HUES64 (cell line): ENCODE measurements at regions not wholly inside any gene's neighbourhood (a gene's known extent, or its start where the extent isn't known, plus 50 kb on each side); places are given as distances from the start of the nearest gene placed in this dataset.

Source experiments
- H3K27ac ChIP-seq: 2 replicates; pipeline ENCODE4 v1.7.0; 2013; ENCODE audit warnings: low read depth, low read length, inconsistent platforms
- H3K27me3 ChIP-seq: 2 replicates; pipeline ENCODE4 v1.6.1; 2013; ENCODE audit warnings: mild to moderate bottlenecking, low read length; ENCODE audit not compliant: insufficient read depth
- H3K36me3 ChIP-seq: 2 replicates; pipeline ENCODE4 v1.6.1; 2013; ENCODE audit warnings: mild to moderate bottlenecking, low read length; ENCODE audit not compliant: insufficient read depth
- H3K4me1 ChIP-seq: 2 replicates; pipeline ENCODE4 v1.6.1; 2013; ENCODE audit warnings: mild to moderate bottlenecking, low read length, moderate library complexity; ENCODE audit not compliant: insufficient read depth
- H3K4me3 ChIP-seq: 2 replicates; pipeline ENCODE4 v1.5.1; 2013; ENCODE audit warnings: mild to moderate bottlenecking, low read length, moderate library complexity
- H3K9ac ChIP-seq: 2 replicates; pipeline ENCODE4 v1.6.1; 2013; ENCODE audit warnings: mild to moderate bottlenecking, low read depth, low read length
- H3K9me3 ChIP-seq: 2 replicates; pipeline ENCODE4 v1.6.1; 2013; ENCODE audit warnings: low read depth, low read length; ENCODE audit not compliant: insufficient read depth
- WGBS: fragments of 150-250, 120-280 bp; methylation state at CpG from one replicate; pipeline ENCODE4 v1.1.7; 2013; ENCODE audit warnings: missing lambda C conversion rate; 5-methylcytosine and 5-hydroxymethylcytosine counted together

DNA sequence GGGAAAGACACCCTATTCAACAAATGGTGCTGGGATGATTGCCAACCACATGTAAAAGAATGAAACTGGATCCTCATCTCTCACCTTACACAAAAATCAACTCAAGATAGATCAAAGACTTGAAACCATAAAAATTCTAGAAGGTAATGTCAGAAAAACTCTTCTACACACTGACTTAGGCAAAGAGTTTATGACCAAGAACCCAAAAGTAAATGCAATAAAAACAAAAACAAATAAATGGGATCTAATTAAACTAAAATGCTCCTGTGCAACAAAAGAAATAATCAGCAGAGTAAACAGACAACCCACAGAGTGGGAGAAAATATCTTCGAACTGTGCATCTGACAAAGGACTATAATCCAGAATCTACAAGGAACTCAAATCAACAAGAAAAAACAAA is 504.2 kb upstream of the MBL2 start:
- H3K27ac ChIP-seq, result no peak overlapping the region
- no peaks in the 10 kb centered on the region for H3K4me1 ChIP-seq
- H3K9me3 ChIP-seq, result peaks cover 9% of the 10 kb centered on the region; the same call in 1 of the 2 replicates
- WGBS, result 100% methylated on average over 1 of the region's 1 CpG
- no peaks in the 10 kb centered on the region for H3K27me3 ChIP-seq
- H3K4me3 ChIP-seq, result no peak overlapping the region
- no peak overlapping the region for H3K9ac ChIP-seq
- H3K36me3 ChIP-seq, result no peaks in the 10 kb centered on the region

DNA sequence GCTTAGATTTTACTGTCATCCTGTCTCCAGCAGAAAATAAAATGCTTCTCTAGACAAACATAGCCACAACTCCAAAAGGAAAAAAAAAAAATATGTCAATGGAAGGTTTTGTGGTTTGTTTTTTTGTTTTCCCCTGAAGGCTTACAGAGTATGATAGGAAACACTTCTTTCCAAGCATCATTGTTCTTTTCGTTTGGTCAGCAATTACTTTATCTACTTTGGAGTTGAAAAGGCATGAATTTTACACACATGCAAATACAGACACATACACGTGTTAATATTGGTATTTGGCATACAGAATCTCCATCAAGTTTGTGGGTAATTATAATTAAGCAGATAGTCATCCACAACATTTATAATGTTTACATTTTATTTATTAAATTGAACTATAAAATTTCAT is 496.9 kb upstream of the MBL2 start:
- Histone ChIP-seq H3K9me3 (peaks cover 9% of the 10 kb centered on the region; the same call in 1 of the 2 replicates), H3K36me3 (no peaks in the 10 kb centered on the region)

DNA sequence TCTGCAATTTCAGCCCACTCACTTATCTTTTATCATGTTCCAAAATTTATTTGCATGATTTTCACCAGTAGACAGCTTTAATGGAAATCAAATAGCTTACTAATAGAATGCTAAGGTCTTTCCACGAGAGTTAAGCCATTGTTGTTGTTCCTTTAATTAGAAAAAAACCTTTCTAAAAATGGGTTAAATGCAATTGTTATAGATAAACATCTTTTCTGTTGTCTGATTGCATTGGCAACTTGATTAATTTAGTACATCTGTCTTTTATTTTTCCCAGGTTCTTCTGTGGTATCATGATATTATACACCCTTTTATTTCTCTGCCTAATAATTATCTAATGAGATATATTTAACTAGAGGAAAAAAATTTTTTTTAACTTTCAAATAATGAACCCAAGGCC is 487.6 kb upstream of the MBL2 start:
- H3K27me3 ChIP-seq, result no peaks in the 10 kb centered on the region
- 100% methylated on average over 1 of the region's 1 CpG for WGBS
- H3K9me3 ChIP-seq, result no peaks in the 10 kb centered on the region
- peaks cover 17% of the 10 kb centered on the region for H3K4me1 ChIP-seq
- H3K4me3 ChIP-seq, result no peak overlapping the region
- H3K27ac ChIP-seq, result no peak overlapping the region
- H3K36me3 ChIP-seq, result no peaks in the 10 kb centered on the region
- H3K9ac ChIP-seq, result no peak overlapping the region

More for the DNA sequence above, 496.9 kb upstream of the MBL2 start:
- WGBS, result 67% methylated on average over 1 of the region's 2 CpGs
- Histone ChIP-seq H3K4me1 (no peaks in the 10 kb centered on the region), H3K9ac (no peak overlapping the region), H3K27me3 (no peaks in the 10 kb centered on the region), H3K4me3 (no peak overlapping the region), H3K27ac (no peak overlapping the region)

DNA sequence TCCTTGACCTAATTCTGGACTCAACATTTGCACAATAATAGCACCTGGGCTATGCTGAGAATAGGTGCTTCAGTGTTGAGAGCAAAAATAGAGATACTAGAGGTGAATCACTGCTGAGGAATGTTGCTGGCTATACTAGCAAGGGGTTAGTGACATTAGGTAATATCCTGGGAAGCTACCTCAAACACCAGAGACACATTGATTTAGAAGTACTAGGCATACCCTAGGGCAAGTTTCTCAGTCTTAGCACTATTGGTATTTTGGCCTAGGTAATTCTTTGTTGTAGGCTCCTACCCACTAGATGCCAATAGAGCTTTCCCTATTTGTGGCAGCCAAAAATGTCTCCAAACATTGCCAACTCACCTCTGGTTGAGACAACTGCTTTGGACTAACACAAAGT is 484.0 kb upstream of the MBL2 start:
- Histone ChIP-seq H3K27ac (peak overlapping the region; percentile 86), H3K9ac (peak overlapping the region; percentile 57; the same call in 1 of the 2 replicates), H3K9me3 (peaks cover 19% of the 10 kb centered on the region)

DNA sequence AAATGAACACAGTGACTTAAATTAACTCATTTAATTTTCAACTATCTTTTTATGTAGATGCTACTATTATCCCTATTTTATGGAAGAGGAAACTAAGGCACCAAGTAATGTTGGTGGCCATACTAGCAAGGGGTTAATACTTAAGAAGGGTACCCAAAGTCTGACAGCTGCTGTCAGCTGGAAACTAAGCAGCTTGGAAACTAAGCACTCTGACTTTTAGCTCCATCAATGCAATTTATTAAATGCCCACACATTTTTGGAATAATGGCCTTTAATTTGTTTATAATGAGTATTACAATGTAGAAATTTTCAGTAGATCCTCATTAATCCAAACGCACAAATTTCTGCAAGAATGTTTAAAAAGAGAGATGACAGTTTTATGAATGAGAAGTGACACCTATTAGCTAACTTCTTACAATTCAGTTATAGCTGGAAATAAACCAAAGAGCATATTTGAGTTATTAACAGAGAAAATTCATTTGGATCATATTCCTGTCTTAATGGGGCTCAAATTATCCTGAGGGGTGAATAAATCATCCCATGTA is 483.1 kb upstream of the MBL2 start:
- no CpG with 5 or more reads among the region's 1 CpG for WGBS
- Histone ChIP-seq H3K27me3 (no peaks in the 10 kb centered on the region), H3K4me3 (no peak overlapping the region), H3K27ac (peak overlapping the region; percentile 86; the same call in 1 of the 2 replicates), H3K9ac (no peak overlapping the region), H3K9me3 (peaks cover 19% of the 10 kb centered on the region), H3K4me1 (peaks cover 17% of the 10 kb centered on the region), H3K36me3 (peaks cover 12% of the 10 kb centered on the region)

More for the DNA sequence above, 484.0 kb upstream of the MBL2 start:
- peaks cover 17% of the 10 kb centered on the region for H3K4me1 ChIP-seq
- no peak overlapping the region for H3K4me3 ChIP-seq
- H3K27me3 ChIP-seq, result no peaks in the 10 kb centered on the region
- H3K36me3 ChIP-seq, result peaks cover 12% of the 10 kb centered on the region

DNA sequence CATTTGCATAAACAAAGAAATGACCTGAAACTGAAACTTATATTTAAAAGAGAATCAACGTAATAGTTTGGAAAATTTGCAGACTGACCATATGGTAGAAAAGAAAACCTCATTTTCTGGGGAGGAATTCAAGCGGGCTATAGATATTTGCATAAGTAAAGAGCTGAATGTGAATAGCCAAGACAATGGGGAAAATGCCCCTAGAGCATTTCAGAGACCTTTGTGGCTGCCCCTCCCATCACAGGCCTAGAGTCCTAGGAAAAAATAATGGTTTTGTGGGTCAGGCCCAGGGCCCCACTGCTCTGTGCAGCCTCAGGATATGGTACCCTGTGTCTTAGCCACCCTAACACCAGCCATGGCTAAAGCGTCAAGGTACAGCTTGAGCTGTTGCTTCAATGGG is 480.6 kb upstream of the MBL2 start:
- no peak overlapping the region for H3K4me3 ChIP-seq
- WGBS, result 52% methylated on average over 3 of the region's 3 CpGs
- no peaks in the 10 kb centered on the region for H3K27me3 ChIP-seq
- peaks cover 17% of the 10 kb centered on the region for H3K4me1 ChIP-seq
- no peak overlapping the region; the same call in 1 of the 2 replicates for H3K27ac ChIP-seq
- no peak overlapping the region for H3K9ac ChIP-seq
- H3K36me3 ChIP-seq, result peaks cover 12% of the 10 kb centered on the region
- peaks cover 27% of the 10 kb centered on the region for H3K9me3 ChIP-seq

DNA sequence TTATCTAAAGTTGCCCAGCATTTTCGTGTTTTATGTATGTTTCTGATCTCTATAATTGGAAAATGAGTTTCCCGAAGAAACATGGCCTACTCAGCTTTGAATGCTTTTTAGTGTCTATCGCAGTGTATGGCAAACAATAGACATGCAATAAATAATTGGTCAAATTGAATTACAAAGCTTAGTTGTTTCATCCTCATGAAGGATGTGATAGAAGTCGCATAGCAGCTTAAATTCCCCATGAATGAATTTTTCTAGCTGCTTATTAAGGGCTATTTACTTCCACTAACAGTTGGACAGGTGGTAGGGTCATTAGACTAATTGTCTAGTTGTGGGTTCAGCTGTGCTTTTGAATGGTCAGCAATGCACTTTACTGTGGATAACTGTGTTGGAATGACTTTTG is 467.3 kb upstream of the MBL2 start:
- whole genome bisulfite sequencing, result 94% methylated on average over 4 of the region's 4 CpGs
- Histone ChIP-seq H3K9ac (no peak overlapping the region), H3K9me3 (peaks cover 2% of the 10 kb centered on the region; the same call in 1 of the 2 replicates), H3K4me1 (no peaks in the 10 kb centered on the region), H3K4me3 (no peak overlapping the region), H3K27ac (no peak overlapping the region), H3K36me3 (no peaks in the 10 kb centered on the region), H3K27me3 (no peaks in the 10 kb centered on the region)

DNA sequence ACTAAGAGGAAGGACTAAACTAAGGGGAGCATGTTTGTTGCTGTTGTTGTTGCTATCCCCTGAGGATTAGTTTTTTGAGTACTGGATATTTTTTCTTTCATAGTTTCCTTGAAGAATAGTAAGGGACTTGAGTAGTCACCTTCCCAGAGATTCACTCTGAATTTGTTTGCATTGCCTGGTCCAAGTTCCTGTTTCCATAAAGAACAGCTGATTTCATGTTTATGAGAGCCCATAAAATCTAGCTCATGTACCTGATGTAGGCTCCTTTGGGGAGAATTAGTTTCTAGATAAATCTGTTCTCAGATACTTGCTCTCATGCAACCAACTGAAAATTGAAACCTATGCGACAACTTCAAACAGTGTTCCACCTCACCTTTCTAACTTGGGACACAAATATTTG is 464.4 kb upstream of the MBL2 start:
- H3K4me1 ChIP-seq, result no peaks in the 10 kb centered on the region

DNA sequence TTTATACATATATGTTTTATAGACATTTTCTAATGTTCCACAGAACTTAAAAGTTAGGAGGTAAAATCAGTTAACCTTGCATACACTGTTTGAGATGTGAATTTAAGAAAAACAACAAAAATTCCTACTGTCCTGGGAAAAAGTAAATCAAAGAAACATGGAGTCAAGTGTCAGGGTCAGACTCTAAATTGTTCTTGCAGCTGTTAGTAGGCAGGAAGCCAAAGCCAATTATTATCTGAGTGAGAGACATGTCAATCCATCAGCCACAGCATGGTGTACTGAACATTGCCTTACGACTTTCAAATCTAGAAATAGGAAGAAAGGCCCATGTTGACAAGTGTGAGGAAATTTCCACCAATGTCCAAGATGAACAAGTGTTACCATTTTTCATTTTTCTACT is 461.2 kb upstream of the MBL2 start:
- H3K27me3 ChIP-seq, result no peaks in the 10 kb centered on the region
- peaks cover 2% of the 10 kb centered on the region; the same call in 1 of the 2 replicates for H3K9me3 ChIP-seq
- WGBS, result 83% methylated on average over 1 of the region's 1 CpG
- no peaks in the 10 kb centered on the region for H3K4me1 ChIP-seq
- H3K27ac ChIP-seq, result no peak overlapping the region
- H3K9ac ChIP-seq, result no peak overlapping the region
- no peak overlapping the region for H3K4me3 ChIP-seq
- no peaks in the 10 kb centered on the region for H3K36me3 ChIP-seq

More for the DNA sequence above, 464.4 kb upstream of the MBL2 start:
- Histone ChIP-seq H3K4me3 (no peak overlapping the region), H3K36me3 (no peaks in the 10 kb centered on the region), H3K27ac (no peak overlapping the region), H3K9me3 (no peaks in the 10 kb centered on the region), H3K9ac (no peak overlapping the region), H3K27me3 (no peaks in the 10 kb centered on the region)
- no CpG with 5 or more reads among the region's 1 CpG for WGBS

DNA sequence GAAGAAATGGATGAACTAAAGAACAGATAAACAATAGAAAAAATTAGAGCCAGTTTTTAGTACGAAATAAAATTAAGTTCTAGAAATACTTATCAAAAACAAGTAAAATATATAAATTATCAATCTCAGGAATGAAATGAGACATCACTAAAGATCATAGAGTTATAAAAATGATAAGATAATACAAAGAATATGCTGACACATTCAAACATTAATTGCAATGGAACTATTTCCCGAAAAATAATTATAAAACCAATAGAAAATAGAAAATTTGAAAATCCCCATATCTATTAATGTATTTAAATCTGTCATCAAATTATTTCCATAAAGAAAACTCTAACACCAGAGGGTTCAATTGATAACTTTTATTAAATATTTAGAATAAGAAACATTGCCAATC is 458.1 kb upstream of the MBL2 start:
- H3K4me1 ChIP-seq, result peaks cover under 1% of the 10 kb centered on the region; the same call in 1 of the 2 replicates
- no peak overlapping the region for H3K27ac ChIP-seq
- no peaks in the 10 kb centered on the region for H3K27me3 ChIP-seq
- no peaks in the 10 kb centered on the region for H3K36me3 ChIP-seq
- no peak overlapping the region for H3K4me3 ChIP-seq
- WGBS, result no CpG with 5 or more reads among the region's 2 CpGs
- no peak overlapping the region for H3K9ac ChIP-seq
- H3K9me3 ChIP-seq, result peaks cover 3% of the 10 kb centered on the region; the same call in 1 of the 2 replicates

DNA sequence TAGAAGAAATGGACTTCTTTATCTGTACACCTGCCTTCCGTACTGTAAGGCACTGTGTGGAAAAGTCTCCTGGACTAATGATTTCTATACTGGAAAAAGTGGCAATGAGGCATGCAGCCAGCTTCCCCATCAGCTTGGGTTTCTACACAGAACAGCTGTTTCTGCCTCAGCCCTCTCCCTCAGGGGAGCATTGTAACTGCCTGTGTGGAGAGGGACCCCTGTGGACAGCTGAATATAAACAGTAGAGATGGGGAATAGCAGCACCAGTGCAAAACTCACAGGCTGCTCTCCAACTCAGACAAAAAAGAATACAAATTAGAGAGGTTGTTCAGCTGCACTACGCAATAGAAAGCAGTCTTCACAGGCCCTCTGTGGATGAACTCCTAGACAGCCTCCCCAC is 451.3 kb upstream of the MBL2 start:
- H3K4me3 ChIP-seq, result no peak overlapping the region
- H3K9ac ChIP-seq, result no peak overlapping the region
- peaks cover 21% of the 10 kb centered on the region for H3K4me1 ChIP-seq
- WGBS, result 91% methylated on average over 2 of the region's 2 CpGs
- peak overlapping the region; percentile 20; the same call in 1 of the 2 replicates for H3K27ac ChIP-seq
- H3K27me3 ChIP-seq, result no peaks in the 10 kb centered on the region
- H3K9me3 ChIP-seq, result peaks cover 13% of the 10 kb centered on the region
- H3K36me3 ChIP-seq, result peaks cover 11% of the 10 kb centered on the region; the same call in 1 of the 2 replicates

DNA sequence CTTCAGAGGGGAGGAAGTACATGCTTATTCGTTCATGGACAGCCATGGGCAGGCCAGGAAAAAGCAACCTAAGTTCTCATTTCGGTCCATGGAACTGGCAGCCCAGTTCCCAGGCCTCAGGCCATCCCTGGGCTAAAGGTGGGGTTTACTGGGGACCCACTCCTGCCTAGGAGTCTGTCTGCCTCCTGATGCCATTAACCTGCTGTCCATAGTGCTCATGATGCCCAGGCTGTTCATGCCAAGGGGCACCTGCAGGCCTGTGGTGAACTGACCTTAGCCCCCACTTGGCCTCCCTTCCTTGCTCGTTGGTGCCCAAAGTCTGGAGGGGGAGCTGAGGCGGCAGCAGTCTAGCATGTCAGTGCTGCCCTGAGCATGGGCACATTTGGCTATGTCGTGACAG is 450.2 kb upstream of the MBL2 start:
- Histone ChIP-seq H3K9me3 (peaks cover 11% of the 10 kb centered on the region), H3K36me3 (peaks cover 11% of the 10 kb centered on the region; the same call in 1 of the 2 replicates), H3K27me3 (no peaks in the 10 kb centered on the region), H3K9ac (no peak overlapping the region), H3K27ac (no peak overlapping the region), H3K4me3 (no peak overlapping the region), H3K4me1 (peaks cover 21% of the 10 kb centered on the region)
- 93% methylated on average over 5 of the region's 5 CpGs for WGBS
